ENCODE measurements at regions not wholly inside any gene's neighbourhood (a gene's known extent, or its start where the extent isn't known, plus 50 kb on each side); places are given as distances from the start of the nearest gene placed in this dataset.

- no peak for DNase-seq
Measured at GRCh38 chr6:125658759-125659431, 90.5 kb upstream of the HEY2 start.

GRCh38 chr6:125659887-125660286, 89.5 kb upstream of the HEY2 start:
- DNase-seq, result no peak

- DNase-seq, result no peak
Measured at GRCh38 chr6:125662296-125662695, 87.1 kb upstream of the HEY2 start.

- DNase-seq, result no peak
Measured at GRCh38 chr6:125665295-125665814, 84.1 kb upstream of the HEY2 start.

- no peak for DNase-seq
Measured at GRCh38 chr6:125667326-125667725, 82.1 kb upstream of the HEY2 start.

GRCh38 chr6:125668071-125668470, 81.4 kb upstream of the HEY2 start:
- DNase-seq, result no peak

GRCh38 chr6:125670568-125670967, 78.9 kb upstream of the HEY2 start:
- no peak for DNase-seq

GRCh38 chr6:125671323-125671722, 78.1 kb upstream of the HEY2 start:
- DNase-seq, result no peak

- no peak for DNase-seq
Measured at GRCh38 chr6:125674230-125674629, 75.2 kb upstream of the HEY2 start.

GRCh38 chr6:125678601-125679000, 70.8 kb upstream of the HEY2 start:
- DNase-seq, result no peak

GRCh38 chr6:125679128-125679527, 70.3 kb upstream of the HEY2 start:
- no peak for DNase-seq

GRCh38 chr6:125679651-125680050, 69.8 kb upstream of the HEY2 start:
- DNase-seq, result no peak

- no peak for DNase-seq
Measured at GRCh38 chr6:125682939-125683338, 66.5 kb upstream of the HEY2 start.

- no peak for DNase-seq
Measured at GRCh38 chr6:125688138-125688537, 61.3 kb upstream of the HEY2 start.

GRCh38 chr6:125693480-125693879, 56.0 kb upstream of the HEY2 start:
- no peak for DNase-seq

GRCh38 chr6:125699591-125699990, 49.8 kb upstream of the HEY2 start:
- no peak for DNase-seq
